H1 (cell line): ENCODE measurements at regions not wholly inside any gene's neighbourhood (a gene's known extent, or its start where the extent isn't known, plus 50 kb on each side); places are given as distances from the start of the nearest gene placed in this dataset.

Experiments used
- CEBPB ChIP-seq: IDR thresholded peaks from 2 replicates; pipeline ENCODE4 v1.6.1; 2012; ENCODE audit warnings: low read depth, low read length
- EP300 ChIP-seq, 2 experiments: IDR thresholded peaks; 1 replicate in 1 of 2; 2 replicates in 1 of 2; pipeline ENCODE4 v1.6.1; 2011 to 2012; ENCODE audit warnings: low read depth in 2 of 2, low read length in 2 of 2, mild to moderate bottlenecking in 2 of 2, borderline replicate concordance in 1 of 2, inconsistent platforms in 1 of 2, moderate library complexity in 1 of 2
- HDAC6 ChIP-seq: IDR thresholded peaks from one replicate; pipeline ENCODE4 v1.7.1; 2012; ENCODE audit warnings: low read depth, mild to moderate bottlenecking, inconsistent platforms, low read length, moderate library complexity
- MAFK ChIP-seq: IDR thresholded peaks from 2 replicates; pipeline ENCODE4 v1.6.1; 2012; ENCODE audit warnings: low read depth, mild to moderate bottlenecking, improper control_type of control experiment, low read length
- SIN3A ChIP-seq, 2 experiments: IDR thresholded peaks in 1 of 2; conservative IDR thresholded peaks in 1 of 2; 2 replicates each; pipeline ENCODE4 v1.6.1; 2011 to 2012; ENCODE audit warnings: low read length in 2 of 2, improper control_type of control experiment in 1 of 2, low read depth in 1 of 2, mild to moderate bottlenecking in 1 of 2

DNA sequence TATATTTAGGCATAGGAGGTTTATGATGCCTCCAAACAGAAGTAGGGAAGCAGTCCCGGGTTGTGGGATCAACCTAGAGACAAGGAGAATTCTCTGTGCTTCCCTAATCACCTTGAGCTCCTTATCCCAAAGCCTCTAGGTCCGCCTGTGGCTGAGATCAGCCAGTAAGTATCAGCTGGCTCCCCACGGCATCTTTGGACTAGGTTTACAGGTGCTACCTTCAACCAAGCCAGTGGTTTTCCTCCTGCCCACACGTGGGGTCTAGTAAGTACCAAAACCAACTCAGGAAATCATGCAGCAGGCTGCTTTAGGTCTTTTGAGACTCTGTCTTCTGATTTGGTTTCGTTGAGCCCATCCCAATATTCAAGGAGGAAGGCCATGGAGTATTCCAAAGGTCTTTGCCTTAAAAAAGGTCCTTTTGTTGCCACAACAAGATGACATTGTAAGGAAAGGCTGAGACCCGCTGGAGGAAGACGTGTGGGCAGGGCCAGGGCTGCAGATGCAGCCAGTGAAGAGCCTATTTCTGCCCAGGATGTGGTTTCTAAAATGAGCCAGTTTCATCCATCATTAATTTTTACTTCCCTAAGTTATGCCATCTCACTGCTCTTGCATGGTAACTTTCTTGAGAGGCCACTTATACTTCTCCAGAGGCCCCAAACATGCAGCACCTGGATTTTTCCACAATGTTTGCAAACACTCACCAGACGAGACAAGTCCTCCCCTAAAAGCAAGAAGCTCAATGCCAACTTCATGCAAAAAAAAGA is 248.7 kb downstream of the RNF152 start:
- no peak for TF ChIP-seq HDAC6
- no peak for TF ChIP-seq SIN3A (conservative IDR thresholded peaks at IDR 0.05 in 1 of 2, IDR thresholded peaks at IDR 0.05 in 1 of 2; ENCODE audit: low read depth in 1 of 2, low read length in 2 of 2)
- TF ChIP-seq MAFK, result no peak
- TF ChIP-seq CEBPB, result no peak
- TF ChIP-seq EP300 (IDR thresholded peaks at IDR 0.05; ENCODE audit: borderline replicate concordance in 1 of 2, low read depth in 2 of 2, low read length in 2 of 2), result no peak
